A549 (cell line): ENCODE measurements at regions not wholly inside any gene's neighbourhood (a gene's known extent, or its start where the extent isn't known, plus 50 kb on each side); places are given as distances from the start of the nearest gene placed in this dataset.

Experiments used
- BHLHE40 ChIP-seq: IDR thresholded peaks from 2 replicates; pipeline ENCODE4 v1.6.1; 2012; ENCODE audit warnings: low read depth, low read length, inconsistent platforms
- EP300 ChIP-seq, 2 experiments: fragments of >200 bp; sonication (Bioruptor Twin); formaldehyde crosslinking; IDR thresholded peaks; 2 replicates in 1 of 2; 3 replicates in 1 of 2; pipeline ENCODE4 v1.6.1; 2016 to 2017
- FOSL2 ChIP-seq, 2 experiments: fragments of 450-650 bp in 1 of 2; fragments of >200 bp in 1 of 2; sonication (Bioruptor Twin) in 1 of 2; formaldehyde crosslinking; IDR thresholded peaks; 2 replicates each; pipeline versions ENCODE4 v1.5.0 to v1.6.1; 2016 to 2020; ENCODE audit warnings: mild to moderate bottlenecking in 1 of 2, moderate library complexity in 1 of 2
- KDM5A ChIP-seq: fragments of 200-600 bp; sonication (generic); IDR thresholded peaks from 2 replicates; pipeline ENCODE4 v1.6.1; 2016; ENCODE audit warnings: antibody characterized with exemption, mild to moderate bottlenecking
- MAFK ChIP-seq: fragments of 450-650 bp; IDR thresholded peaks from 2 replicates; pipeline ENCODE4 v1.6.1; 2014; ENCODE audit not compliant: partially characterized antibody
- MYC ChIP-seq: IDR thresholded peaks from 2 replicates; pipeline ENCODE4 v1.6.1; 2012; ENCODE audit warnings: mild to moderate bottlenecking, inconsistent platforms, low read length, improper control_type of control experiment, borderline replicate concordance
- NFE2L2 ChIP-seq: fragments of 150-350 bp; conservative IDR thresholded peaks from 2 replicates; pipeline ENCODE4 v1.6.1; 2014; ENCODE audit warnings: low read length
- POLR2A ChIP-seq: IDR thresholded peaks from 2 replicates; pipeline ENCODE4 v1.6.1; 2012; ENCODE audit warnings: mild to moderate bottlenecking, low read length
- RAD21 ChIP-seq, 2 experiments: fragments of >200 bp in 1 of 2; sonication (Bioruptor Twin) in 1 of 2; formaldehyde crosslinking in 1 of 2; IDR thresholded peaks in 1 of 2; conservative IDR thresholded peaks in 1 of 2; 2 replicates in 1 of 2; 3 replicates in 1 of 2; pipeline ENCODE4 v1.6.1; 2012 to 2018; ENCODE audit warnings: inconsistent platforms in 1 of 2
- RCOR1 ChIP-seq: fragments of 150-350 bp; IDR thresholded peaks from 2 replicates; pipeline ENCODE4 v1.6.1; 2014; ENCODE audit warnings: antibody characterized with exemption, low read length, low read depth
- SMC3 ChIP-seq: fragments of >200 bp; sonication (Bioruptor Twin); formaldehyde crosslinking; IDR thresholded peaks from 3 replicates; pipeline ENCODE4 v1.6.1; 2018; ENCODE audit warnings: inconsistent platforms
- TFCP2L1 ChIP-seq: fragments of 250-450 bp; sonication (Bioruptor Pico); IDR thresholded peaks from 2 replicates; pipeline ENCODE4 v1.5.0; 2021; ENCODE audit warnings: mild to moderate bottlenecking
- TP53 ChIP-seq: fragments of 250-450 bp; sonication (Bioruptor Pico); IDR thresholded peaks from 2 replicates; pipeline ENCODE4 v1.5.0; 2021; ENCODE audit warnings: mild to moderate bottlenecking, moderate library complexity
- TF ChIP-seq, protein P1 (sequence below): fragments of >200 bp; sonication (Bioruptor Twin); formaldehyde crosslinking; IDR thresholded peaks from 3 replicates; pipeline ENCODE4 v1.5.1; 2016

DNA sequence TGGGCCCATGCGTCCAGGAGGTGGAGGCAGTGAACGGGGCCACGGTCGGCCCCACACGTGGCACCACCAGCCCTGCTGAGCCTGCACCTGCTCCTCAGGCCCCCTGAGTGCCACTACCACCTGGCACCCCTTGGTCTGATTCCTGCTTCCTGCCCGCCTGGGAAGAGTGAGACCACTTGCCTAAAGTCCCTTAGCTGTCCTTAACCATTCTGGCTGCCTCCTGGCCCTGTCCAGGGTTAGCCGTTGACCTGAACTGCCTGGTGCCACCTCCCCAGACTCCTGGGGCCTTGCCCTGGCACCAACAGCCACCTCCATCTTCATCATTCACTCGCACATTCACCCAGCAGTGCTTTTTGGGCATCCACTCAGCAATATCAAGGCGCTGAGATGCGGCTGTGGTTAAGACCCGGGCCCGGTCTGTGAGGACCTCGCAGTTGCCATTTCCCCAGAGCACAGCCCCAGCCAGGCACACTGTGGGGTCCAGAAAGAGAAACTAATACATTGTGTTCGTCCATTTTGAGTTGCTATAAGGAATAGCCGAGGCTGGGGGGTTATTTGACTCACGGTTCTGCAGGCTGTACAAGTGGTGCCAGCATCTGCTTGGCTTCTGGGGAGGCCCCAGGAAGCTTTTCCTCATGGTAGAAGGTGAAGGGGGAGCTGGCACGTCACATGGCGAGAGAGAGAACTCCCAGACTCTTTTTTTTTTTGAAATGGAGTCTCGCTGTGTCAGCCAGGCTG, 318.4 kb downstream of the SEC14L1 start:
- TF ChIP-seq MYC = no peak
- TF ChIP-seq, protein P1, sequence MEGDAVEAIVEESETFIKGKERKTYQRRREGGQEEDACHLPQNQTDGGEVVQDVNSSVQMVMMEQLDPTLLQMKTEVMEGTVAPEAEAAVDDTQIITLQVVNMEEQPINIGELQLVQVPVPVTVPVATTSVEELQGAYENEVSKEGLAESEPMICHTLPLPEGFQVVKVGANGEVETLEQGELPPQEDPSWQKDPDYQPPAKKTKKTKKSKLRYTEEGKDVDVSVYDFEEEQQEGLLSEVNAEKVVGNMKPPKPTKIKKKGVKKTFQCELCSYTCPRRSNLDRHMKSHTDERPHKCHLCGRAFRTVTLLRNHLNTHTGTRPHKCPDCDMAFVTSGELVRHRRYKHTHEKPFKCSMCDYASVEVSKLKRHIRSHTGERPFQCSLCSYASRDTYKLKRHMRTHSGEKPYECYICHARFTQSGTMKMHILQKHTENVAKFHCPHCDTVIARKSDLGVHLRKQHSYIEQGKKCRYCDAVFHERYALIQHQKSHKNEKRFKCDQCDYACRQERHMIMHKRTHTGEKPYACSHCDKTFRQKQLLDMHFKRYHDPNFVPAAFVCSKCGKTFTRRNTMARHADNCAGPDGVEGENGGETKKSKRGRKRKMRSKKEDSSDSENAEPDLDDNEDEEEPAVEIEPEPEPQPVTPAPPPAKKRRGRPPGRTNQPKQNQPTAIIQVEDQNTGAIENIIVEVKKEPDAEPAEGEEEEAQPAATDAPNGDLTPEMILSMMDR = no peak
- no peak for TF ChIP-seq MAFK
- no peak for TF ChIP-seq NFE2L2
- TF ChIP-seq EP300 (IDR thresholded peaks at IDR 0.05) = no peak
- TF ChIP-seq TFCP2L1 (CRISPR knock-in tag) = no peak
- no peak for TF ChIP-seq SMC3
- no peak for TF ChIP-seq RCOR1
- TF ChIP-seq RAD21 (conservative IDR thresholded peaks at IDR 0.05 in 1 of 2, IDR thresholded peaks at IDR 0.05 in 1 of 2) = no peak
- TF ChIP-seq KDM5A = no peak
- TF ChIP-seq FOSL2 (IDR thresholded peaks at IDR 0.05) = no peak
- TF ChIP-seq FOSL2 (CRISPR knock-in tag; IDR thresholded peaks at IDR 0.05) = no peak
- TF ChIP-seq BHLHE40 = no peak
- no peak for TF ChIP-seq TP53 (CRISPR knock-in tag)
- TF ChIP-seq POLR2A = no peak
